HG03521 (cell line): ENCODE measurements at regions not wholly inside any gene's neighbourhood (a gene's known extent, or its start where the extent isn't known, plus 50 kb on each side); places are given as distances from the start of the nearest gene placed in this dataset.

Experiments
- ATAC-seq: cut with Tn5 transposase; IDR thresholded peaks from one replicate; pipeline ENCODE4 v1.9.1; 2021; ENCODE audit warnings: mild to moderate bottlenecking, moderate library complexity; ENCODE audit not compliant: unreplicated experiment

DNA sequence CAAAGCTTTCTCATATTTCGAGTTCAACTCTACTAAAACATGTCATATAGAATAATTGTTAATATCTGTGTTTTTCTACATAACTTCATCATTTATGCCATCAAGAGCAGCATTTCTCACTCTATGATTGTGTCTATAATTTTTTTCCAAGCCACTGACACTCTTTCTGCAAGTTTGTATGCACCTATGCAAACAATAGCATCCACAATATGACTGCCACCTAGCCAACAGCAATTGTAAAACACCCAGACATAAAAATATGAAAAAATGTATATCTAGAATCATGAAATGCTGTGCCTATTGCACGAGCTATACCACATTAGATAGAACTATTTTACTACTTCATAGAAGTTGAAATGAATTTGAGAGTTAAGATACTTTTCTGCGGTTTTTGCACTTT, 286.5 kb upstream of the MARCKS start:
- ATAC-seq: no peak

DNA sequence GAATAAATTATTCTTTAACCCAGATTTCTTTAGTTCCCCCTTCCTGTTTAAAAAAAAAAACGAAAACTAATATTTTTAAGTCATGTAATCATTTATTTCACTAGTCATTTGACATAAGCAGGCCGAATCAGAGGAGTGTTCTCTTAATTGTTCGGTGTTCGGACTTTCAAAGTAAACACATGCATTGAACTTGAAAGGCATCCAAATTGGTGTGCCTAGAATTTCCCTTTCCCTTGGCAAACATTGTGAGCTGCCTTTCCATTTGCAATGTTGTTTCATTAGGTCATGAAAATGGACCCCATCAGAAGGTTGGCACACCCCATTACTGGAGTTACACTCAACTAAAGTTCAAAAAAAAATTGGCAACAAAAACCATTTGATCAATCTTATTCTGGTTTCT, 283.0 kb upstream of the MARCKS start:
- no peak for ATAC-seq

DNA sequence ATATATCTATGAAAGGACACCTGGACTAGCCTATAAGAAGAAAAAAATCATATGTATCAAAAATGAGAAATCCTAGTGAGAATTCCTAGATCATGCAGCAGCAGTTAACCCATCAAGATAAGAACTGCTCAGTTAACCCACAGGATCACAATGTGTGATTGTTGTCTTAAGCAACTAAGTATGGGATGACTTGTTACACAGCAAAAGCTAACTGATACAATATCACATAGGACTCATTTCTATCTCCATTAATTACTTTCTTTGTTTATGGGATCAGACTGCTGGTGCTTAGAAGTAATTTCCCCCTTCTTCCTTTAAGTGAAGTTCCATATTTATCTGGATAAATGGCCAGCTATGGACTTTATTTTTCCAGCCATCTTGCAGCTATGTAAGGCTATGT, 280.8 kb upstream of the MARCKS start:
- no peak for ATAC-seq

DNA sequence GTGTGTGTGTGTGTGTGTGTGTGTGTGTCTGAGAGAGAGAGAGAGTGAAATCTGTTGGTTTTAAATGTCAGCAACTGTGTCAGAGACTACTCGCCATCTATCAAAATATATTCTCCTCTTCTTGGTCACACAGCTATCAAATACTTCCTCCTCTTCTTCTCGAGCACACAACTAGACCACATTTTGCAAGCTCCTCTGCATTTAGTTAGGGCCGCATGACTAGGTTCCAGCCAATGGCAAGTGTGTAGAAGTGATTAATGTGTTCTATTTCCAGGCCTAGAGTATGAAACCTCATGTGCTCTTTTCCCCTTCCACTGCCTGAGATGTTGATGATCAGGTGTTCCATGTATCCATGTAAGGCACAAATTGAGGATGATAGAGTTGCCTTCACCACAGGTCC, 278.5 kb upstream of the MARCKS start:
- ATAC-seq: no peak

DNA sequence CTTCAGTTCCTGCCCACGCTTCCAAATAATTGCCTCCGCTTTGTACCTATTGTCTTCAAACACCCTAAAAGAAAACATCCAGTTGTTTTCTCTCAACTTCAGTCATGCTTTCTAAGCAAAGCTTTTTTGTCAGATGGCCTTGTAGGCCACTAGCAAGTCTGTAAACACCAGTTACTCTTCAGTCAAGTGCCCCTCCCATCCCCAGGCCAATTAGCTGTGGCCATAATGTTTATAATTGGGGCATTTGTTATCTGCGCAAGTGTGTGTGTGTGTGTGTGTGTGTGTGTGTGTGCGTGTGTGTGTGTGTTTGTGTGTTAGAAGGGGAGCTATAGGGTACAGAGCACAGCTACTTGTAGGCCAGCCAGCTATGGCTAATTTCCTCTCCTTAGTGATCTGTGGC, 272.4 kb upstream of the MARCKS start:
- ATAC-seq: no peak

DNA sequence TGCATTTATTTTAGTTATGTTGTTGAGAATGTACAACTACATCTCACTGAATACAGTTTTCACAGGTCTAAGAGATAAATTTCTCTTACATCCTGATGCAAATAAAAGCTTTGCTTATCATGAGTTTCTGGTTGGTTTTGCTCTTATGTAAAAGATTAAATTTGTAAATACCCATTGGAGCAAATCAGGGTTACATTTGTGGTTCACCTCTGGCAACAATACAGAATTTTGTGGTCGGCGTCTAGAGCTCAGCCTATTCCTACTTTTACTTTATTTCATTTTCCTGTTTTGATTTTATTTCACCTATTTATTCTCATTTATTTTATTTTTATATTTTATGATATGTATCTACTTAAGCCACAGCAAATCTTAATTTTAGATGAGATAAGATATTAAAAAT, 271.9 kb upstream of the MARCKS start:
- ATAC-seq: no peak

DNA sequence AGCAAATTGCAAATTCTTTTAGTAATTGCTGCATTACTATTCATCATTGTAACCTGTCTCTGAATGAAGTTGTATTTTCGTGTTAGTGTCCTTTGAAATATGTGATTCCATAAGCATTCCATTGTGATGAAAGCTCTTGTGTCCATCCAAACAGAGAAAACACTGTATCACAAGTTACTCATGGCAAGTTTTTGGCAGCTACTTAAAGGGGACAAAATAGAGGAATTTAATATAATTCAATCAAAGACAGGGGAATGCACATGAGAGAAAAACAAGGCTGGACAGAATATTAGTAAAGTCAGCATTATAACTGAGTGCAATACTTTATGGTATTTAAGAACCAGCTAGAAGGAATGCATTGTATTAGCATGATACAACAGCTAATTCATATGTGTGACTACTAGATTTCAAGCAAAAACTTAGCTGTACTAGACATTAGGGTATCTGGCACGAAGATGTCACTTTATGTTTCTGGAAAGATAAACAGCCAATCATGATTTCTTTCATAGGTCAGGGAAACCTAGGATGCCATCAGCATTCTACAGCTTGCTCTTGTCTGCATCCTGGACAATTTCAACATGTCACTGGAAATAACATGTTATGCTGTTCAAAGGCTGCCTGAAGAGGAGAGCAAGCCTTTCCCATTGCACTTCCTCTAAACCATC, 270.6 kb upstream of the MARCKS start:
- no peak for ATAC-seq

DNA sequence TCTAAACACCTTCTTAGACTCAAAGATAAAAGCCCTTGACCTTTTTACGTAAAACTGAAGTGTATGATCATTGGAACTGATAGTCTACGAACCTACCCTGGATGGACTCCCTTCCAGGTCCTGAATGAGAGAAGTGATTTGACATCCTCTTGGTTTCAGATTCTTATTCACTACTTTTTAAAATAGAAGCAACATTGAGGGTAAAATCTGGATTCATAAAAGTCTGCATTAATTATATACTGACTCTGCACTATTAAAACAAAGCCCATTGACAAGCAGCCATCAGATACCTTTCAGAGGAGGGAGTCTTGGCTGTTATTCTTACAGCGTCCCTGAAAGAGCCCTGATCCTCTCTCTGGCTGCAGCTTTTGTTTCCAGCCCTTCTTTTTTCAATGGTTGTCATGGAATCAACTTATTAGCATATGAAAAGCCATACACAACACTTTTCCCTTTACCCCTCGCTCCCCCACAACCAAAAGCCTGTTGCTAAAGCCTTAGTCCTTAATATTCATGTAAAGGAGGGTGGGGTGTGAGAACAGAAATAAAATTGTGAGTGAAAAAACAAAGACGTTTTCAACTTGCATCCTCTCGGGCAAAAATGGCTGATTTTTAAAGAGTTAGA, 270.0 kb upstream of the MARCKS start:
- no peak for ATAC-seq

DNA sequence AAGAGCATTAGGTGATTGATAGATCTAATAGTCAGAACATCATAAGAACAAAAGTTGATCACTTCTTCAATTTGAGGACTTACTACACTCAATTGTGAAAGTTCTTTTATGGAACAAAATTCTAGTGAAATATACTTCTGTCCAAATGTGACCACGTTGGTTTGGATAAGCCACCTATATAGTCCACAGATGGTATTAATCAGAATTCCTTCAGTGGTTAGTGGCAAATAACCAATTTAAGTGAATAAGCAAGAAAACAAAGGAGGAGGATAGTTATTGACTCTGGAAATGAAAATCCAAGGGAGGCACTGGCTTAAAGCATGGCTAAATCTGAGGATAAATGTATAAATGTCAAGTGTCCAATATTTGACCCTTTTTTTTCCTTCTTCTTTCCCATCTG, 268.5 kb upstream of the MARCKS start:
- ATAC-seq: no peak

DNA sequence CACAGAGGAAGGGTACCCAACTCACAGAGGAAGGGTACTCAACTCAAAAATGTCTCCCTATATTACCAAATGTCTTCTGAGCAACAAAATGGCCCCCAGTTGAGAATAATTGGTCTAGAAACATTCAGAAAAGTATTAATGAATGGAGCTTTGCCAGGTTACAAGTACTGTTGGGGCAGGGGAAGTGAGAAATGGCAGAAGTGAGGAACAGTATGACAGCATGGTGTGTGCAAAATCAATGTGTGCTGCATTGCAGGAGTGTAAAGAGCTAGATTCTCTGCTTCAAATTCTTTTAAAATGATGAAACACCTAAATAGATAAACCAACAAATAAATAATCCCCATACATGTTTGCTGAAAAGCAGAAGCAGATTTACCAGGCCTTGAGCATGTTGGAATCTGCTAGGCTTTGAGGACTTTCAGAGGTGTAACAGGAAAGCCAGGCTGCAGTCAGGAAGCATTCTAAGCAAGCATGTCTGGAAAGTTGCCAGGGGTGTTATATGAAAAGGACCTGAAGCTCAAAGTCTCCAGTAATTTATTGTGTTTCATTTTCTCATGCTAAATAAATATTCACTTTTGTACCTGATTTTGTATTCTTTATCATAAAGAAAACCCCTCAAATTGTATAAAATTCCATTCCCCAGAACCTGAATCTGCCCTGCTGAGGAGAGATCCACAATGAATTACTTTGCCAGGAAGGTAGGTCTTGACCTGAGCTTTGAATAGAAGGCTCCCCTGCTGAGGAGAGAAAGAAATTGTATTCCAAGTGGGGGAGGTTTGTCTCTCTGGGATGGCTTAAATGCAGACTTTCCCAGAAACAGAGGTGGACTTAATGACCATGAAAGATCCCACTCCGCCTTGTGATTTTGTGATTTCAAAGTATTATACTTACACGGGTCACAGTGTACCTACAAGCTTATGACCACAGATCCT, 265.0 kb upstream of the MARCKS start:
- ATAC-seq: no peak

DNA sequence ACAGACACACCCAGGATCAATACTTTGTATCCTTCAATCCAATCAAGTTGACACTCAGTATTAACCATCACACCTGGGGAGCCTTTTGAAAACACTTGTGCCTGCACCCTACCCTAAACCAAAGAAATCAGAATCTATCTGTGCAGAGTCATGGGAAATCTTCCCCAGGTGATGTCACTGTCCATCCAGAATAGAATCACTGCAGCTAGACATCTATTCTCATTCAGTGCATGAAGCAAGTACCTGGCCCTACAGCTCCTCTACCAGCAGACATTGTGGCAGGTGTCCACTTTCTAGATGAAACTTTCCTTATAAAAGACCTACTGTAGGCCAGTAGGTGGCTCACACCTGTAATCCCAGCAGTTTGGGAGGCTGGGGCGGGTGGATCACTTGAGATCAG, 262.4 kb upstream of the MARCKS start:
- ATAC-seq: no peak

DNA sequence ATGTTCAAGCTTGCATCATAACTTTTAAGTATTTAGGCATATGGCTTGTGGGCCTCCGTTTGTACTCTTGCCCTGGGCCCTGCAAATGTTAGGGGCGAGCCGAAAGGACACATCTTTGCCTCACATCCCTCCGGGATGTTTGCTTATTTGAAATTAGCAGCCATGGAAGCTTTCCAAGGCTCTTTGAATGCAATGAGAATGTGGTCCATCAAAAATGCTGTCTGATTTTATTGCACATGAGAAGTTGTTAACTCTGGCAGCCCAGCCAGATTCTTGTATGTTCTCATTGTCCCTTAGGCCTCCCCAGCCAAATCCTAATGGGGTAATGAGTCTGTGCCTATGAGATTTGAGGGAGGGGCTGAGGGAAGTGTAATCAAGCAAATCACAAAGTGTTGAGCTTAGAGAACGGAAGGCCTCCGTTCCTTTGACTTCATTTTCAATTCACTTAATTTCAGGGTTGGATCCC, 261.2 kb upstream of the MARCKS start:
- ATAC-seq: no peak

DNA sequence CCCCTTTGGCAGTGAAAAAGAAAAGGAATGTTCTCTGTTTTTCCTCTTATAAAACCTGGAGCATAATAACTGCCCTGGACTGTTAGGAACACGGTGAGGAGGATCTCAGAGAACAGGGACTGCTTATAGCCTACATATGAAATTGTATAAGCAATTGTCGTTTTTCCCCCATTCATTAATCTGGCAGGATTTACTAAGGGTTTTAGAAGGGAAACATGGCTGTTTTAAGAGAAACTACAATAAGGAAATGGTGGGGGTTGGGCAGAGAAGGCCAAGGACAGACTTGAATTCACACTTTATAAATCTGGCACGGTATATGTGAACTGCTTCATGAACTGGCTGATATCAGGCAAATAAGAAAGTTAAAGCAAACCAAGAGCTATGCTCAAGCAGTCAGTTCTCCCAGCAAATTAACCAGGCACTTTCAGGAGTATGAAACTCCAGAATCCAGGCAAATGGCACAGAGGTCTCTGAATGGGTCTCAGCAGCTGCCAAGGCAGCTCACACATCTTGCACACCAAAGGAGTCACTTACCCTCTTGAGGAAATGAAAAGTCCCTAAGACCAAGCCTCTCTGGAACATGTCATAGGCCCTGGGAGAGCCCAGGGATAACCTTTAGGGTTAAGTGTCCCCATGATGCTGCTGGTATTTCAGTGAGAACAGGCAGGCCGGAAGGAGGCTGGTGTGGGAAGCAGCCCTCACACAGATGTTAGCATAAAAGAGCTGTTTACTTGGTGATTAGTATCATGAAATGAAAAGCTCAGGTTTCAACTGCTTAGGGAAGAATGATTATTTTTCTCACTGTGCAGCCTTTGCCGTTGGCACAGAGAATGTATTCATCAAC, 260.5 kb upstream of the MARCKS start:
- ATAC-seq: no peak

DNA sequence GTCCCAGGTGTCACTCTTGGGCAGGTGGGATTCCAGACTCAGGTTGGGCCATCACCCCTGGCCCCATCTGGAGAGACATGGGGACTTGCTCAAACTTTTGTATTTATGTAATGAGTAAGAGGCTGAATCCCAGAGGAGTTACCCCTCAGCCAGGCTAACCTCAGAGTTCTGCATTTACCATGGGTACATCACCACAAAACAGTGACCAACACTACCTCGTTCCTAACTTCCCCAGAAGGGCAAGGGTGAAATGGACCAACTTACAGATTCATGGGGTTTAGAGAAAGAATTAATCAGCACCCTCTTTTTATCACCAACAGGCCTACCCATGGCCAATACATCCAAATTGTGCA, 259.9 kb upstream of the MARCKS start:
- ATAC-seq: no peak

DNA sequence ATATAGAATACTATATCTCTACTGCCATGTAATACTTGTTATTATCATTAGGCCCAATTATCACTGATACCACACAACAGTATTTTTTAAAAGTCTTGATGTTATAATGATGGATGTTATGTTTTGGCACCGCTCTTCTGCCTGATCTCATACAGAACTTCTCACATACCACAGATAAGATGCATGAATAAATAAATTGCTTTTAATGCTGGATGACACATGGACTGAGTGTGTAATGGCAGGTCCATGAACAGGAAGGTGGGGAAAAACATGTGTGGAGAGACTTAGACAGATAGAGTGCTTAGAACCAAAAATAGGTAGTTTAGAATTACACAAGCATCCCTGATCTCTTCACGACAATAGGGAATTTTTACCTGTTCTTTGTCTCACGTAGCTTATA, 258.4 kb upstream of the MARCKS start:
- ATAC-seq: no peak

DNA sequence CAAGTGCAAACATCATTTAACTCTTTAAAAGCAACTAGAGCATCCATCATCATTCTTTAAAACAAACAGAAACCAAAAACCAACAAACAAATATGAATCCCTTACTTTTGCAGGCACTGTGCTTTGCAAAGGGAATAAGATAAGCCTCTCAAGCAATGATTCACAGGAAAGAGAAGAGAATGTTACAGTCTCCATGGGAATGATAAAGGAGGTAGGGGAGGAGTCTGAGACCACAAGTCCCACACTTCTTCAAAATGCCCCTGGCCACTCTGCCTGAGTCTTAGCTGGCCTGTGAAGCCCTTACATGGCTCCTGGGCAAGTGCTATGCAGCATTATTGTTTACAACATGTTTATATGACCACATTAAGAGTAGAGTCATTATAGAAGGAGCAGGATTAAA, 257.7 kb upstream of the MARCKS start:
- no peak for ATAC-seq

DNA sequence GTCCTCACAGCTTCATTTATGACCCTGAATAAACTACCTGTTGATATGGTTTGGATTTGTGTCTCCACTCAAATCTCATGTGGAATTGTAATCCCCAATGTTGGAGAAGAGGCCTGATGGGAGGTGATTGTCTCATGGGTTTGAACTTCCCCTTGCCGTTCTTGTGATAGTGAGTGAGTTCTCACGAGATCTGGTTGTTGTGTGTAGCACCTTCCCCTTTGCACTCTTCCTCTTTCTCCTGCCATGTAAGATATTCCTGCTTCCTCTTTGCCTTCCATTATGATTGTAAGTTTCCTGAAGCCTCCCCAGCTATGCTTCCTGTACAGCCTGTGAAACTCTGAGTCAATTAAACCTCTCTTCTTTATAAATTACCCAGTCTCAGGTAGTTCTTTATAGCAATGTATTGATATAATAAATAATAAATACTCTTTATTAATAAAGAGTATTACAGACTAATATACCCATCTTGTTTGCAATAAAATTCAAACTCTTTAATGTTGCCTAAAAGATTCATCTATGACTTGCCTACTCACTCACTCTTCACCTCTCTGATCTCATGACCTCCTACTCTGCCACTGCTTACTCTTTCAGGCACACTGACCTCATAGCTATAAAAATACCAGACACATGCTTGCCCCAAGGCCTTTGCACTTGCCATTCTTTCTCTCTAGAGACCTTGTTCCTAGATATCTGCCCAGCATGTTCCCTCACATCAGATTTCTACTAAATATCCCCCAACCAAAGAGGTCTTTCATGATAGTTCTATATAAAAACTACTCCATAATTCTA, 256.4 kb upstream of the MARCKS start:
- no peak for ATAC-seq

DNA sequence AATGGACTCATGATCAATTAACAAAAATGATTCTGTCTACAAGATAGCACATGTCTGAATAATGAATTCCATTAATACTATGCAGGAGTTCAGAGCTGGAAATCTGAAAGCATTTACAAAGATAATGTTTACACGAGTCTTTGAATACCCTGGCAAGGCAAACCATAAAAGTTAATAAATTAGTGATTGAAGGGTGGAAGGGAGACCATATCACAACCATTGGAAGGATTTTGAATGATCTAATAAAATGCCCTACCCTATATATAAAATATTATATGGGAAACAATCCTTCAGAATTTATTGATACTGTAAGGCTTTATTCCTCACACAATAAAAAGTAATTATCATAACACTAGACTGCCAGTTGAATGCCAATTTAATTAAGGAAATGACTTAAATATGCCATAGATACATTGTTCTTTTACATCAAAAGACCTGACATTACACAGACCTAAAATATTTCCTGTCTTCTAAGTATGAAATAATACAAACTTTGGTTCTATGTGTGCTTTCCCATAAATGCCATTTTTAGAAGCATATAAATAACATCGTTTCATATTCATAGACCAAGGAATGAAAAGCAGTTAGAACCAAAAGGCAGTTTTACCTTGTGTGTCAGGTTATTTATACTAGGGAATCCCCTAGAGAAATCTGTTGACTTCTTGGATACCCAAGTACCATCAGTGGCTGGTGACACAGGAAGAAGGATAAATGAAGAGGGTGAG, 249.2 kb upstream of the MARCKS start:
- ATAC-seq: no peak

DNA sequence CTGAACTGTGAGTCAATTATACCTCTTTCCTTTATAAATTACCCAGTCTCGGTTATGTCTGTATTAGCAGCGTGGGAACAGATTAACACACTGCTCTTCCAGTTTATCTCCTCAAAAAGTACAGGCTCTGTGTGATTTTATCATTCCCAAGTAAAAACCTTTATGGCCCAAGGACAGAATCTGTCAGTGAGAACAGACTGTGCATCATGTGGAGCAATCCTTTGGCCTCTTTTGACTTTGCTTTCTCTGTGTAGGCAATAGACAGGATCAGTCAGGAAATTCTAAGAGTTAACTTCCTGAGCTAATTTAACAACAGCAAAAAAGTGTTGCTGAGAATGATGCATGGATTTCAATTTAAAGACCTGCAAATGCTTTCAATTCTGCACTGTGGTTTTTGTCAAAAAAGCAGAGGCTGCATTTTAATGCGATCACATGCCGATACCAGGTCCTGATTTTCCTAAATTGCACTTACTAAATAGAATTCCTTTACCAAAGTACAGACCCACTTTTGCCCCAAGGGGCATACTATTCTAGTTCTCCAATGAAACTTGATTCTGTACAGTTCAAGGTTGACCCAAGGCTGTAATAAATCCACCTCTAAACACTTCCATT, 246.7 kb upstream of the MARCKS start:
- no peak for ATAC-seq
